ENCODE measurements at regions not wholly inside any gene's neighbourhood (a gene's known extent, or its start where the extent isn't known, plus 50 kb on each side); places are given as distances from the start of the nearest gene placed in this dataset.

DNA sequence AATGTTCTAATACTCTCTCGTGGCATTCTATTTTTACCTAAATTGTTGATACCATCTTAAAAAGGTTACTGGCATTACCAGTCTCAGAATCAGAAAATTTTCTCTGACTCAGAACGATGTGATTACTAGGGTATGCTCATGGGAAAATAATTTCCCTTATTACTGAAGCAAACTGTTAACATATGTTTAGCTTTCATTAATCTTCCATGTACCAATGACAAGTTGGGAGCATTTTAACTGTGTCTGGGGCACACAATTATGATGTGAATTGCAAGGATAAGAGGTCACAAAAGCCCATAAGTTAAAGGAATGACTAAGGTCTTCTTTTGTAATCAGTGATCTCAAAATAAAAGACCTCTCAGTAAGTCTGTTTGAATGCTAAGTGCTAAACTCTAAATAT is 1254.6 kb downstream of the PCDH18 start:
- CTCF ChIA-PET, result no interaction called here
- Histone ChIP-seq H3K27ac (ENCODE audit: low read depth, low read length) (no peak overlapping the region), H3K9me3 (ENCODE audit: control insufficient read depth, insufficient read depth, low read length) (no peaks in the 10 kb centered on the region), H3K4me3 (ENCODE audit: low read depth, low read length) (no peak overlapping the region), H3K27me3 (ENCODE audit: control insufficient read depth, insufficient read depth, low read length) (no peaks in the 10 kb centered on the region)
- TF ChIP-seq, protein P1, sequence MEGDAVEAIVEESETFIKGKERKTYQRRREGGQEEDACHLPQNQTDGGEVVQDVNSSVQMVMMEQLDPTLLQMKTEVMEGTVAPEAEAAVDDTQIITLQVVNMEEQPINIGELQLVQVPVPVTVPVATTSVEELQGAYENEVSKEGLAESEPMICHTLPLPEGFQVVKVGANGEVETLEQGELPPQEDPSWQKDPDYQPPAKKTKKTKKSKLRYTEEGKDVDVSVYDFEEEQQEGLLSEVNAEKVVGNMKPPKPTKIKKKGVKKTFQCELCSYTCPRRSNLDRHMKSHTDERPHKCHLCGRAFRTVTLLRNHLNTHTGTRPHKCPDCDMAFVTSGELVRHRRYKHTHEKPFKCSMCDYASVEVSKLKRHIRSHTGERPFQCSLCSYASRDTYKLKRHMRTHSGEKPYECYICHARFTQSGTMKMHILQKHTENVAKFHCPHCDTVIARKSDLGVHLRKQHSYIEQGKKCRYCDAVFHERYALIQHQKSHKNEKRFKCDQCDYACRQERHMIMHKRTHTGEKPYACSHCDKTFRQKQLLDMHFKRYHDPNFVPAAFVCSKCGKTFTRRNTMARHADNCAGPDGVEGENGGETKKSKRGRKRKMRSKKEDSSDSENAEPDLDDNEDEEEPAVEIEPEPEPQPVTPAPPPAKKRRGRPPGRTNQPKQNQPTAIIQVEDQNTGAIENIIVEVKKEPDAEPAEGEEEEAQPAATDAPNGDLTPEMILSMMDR (IDR thresholded peaks at IDR 0.05; ENCODE audit: low read depth, low read length), result no peak
- POLR2A ChIA-PET, result no interaction called here
- DNase-seq (ENCODE audit: low read depth, low spot score), result no peak

- ChIA-PET CTCF (interaction anchor here (0.6 kb wide), 1 partner anchor 990 kb away, joined by 4 read pairs; no protein-coding TSS in a partner anchor), POLR2A (no interaction called here)
- no peaks in the 10 kb centered on the region for H3K9me3 ChIP-seq (ENCODE audit: control insufficient read depth, insufficient read depth, low read length)
- TF ChIP-seq, protein P1 (IDR thresholded peaks at IDR 0.05; ENCODE audit: low read depth, low read length), result no peak
- H3K27ac ChIP-seq (ENCODE audit: low read depth, low read length), result no peak overlapping the region
- DNase-seq (ENCODE audit: low read depth, low spot score), result no peak
- no peaks in the 10 kb centered on the region for H3K27me3 ChIP-seq (ENCODE audit: control insufficient read depth, insufficient read depth, low read length)
- H3K4me3 ChIP-seq (ENCODE audit: low read depth, low read length), result no peak overlapping the region
These were observed 1285.4 kb downstream of the PCDH18 start for GRCh38 chr4:136246876-136247275.

DNA sequence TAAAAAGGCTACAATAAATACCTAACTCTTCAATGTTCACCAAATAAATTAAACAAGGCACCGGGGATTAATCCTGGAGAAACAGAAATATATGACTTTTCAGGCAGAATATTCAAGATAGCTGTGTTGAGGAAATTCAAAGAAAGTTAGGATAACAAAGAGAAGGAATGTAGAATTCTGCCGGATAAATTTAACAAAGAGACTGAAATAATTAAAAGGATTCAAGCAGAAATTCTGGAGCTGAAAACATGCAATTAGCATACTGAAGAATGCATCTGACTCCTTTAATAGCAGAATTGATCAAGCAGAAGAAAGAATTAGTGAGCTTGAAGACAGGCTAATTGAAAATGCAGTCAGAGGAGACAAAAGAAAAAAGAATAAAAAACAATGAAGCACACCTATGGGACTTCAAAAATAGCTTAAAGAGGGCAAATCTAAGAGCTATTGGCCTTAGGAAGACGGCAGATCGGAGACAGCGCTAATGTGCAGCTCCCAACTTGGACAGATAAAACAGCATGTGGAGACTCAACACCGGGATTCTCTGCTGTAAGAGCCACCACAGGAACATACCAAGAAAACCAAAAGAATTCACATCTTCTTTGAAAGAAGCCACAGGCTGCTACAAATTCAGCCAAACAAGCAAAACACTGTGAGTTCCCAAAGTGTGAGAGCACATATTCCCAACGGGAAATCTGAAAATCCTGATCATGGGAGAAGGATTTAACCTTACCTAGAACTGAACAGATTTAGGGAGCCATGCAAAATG is 1290.9 kb downstream of the PCDH18 start:
- no peak for DNase-seq (ENCODE audit: low read depth, low spot score)
- ChIA-PET POLR2A (no interaction called here), CTCF (no interaction called here)
- Histone ChIP-seq H3K27me3 (ENCODE audit: control insufficient read depth, insufficient read depth, low read length) (no peaks in the 10 kb centered on the region), H3K27ac (ENCODE audit: low read depth, low read length) (no peak overlapping the region), H3K9me3 (ENCODE audit: control insufficient read depth, insufficient read depth, low read length) (no peaks in the 10 kb centered on the region; the same call in 1 of the 2 replicates), H3K4me3 (ENCODE audit: low read depth, low read length) (no peak overlapping the region)
- TF ChIP-seq, protein P1 (IDR thresholded peaks at IDR 0.05; ENCODE audit: low read depth, low read length), result no peak

- no peak for DNase-seq (ENCODE audit: low read depth, low spot score)
- TF ChIP-seq, protein P1 (IDR thresholded peaks at IDR 0.05; ENCODE audit: low read depth, low read length), result no peak
- ChIA-PET CTCF (interaction anchor here (0.7 kb wide), 1 partner anchor 425 kb away, joined by 3 read pairs; no protein-coding TSS in a partner anchor), POLR2A (no interaction called here)
- Histone ChIP-seq H3K9me3 (ENCODE audit: control insufficient read depth, insufficient read depth, low read length) (no peaks in the 10 kb centered on the region), H3K27me3 (ENCODE audit: control insufficient read depth, insufficient read depth, low read length) (no peaks in the 10 kb centered on the region), H3K4me3 (ENCODE audit: low read depth, low read length) (no peak overlapping the region), H3K27ac (ENCODE audit: low read depth, low read length) (no peak overlapping the region)
These were observed 1305.0 kb downstream of the PCDH18 start for GRCh38 chr4:136227315-136227714.

DNA sequence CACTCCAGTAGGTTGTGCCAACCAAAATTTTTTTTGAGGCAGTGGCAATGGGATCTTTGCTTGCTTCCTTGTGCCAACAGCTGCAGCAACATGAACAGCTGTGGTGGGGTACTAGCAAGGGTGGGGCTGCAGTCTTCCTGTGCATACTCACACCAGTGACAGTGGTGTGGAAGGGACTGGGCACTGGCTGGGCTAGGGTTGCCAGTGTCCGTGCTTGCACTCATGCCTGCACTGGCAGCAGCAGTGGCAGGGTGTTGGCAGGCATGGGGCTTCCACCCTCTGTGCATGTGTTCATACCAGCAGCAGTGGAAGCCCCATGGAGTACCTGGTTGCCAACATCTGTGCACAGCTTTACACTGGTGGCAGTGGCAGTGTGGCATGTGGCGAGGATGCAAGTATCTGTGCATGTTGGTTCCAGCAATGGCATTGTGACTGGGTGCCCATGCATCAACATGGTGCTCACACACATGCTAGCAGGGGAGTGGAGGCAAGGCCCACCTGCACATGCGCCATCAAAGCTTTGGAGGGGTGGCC is 1312.6 kb downstream of the PCDH18 start:
- Histone ChIP-seq H3K27ac (ENCODE audit: low read depth, low read length) (no peak overlapping the region), H3K27me3 (ENCODE audit: control insufficient read depth, insufficient read depth, low read length) (no peaks in the 10 kb centered on the region), H3K9me3 (ENCODE audit: control insufficient read depth, insufficient read depth, low read length) (no peaks in the 10 kb centered on the region; the same call in 1 of the 2 replicates), H3K4me3 (ENCODE audit: low read depth, low read length) (no peak overlapping the region)
- TF ChIP-seq, protein P1 (IDR thresholded peaks at IDR 0.05; ENCODE audit: low read depth, low read length), result no peak
- DNase-seq (ENCODE audit: low read depth, low spot score), result no peak
- ChIA-PET CTCF (interaction anchor here (0.7 kb wide), 1 partner anchor 756 kb away, joined by 5 read pairs; no protein-coding TSS in a partner anchor), POLR2A (no interaction called here)
